ENCODE measurements at regions not wholly inside any gene's neighbourhood (a gene's known extent, or its start where the extent isn't known, plus 50 kb on each side); places are given as distances from the start of the nearest gene placed in this dataset.

DNA sequence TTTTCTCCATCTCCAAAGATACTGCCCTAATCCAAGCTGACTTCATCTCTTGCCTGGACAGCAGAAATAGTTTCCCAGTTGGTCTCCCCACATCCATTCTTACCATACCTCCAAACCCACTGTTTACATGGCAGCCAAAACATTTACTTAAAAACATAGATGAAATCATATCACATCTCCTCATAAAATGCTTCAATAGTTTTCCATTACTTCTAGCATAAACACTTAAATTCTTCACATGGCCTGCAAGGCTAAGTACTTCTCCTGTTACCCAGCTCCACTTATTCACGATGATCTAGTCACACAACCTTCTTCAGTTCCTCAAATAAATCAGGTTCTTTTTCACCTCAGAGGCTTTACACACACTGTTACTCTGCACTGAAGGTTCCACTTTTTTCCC is 185.8 kb upstream of the ACVR2A start:
- Mint-ChIP-seq H3K4me1 (peaks cover 23% of the 10 kb centered on the region), H3K27me3 (no peaks in the 10 kb centered on the region), H3K36me3 (ENCODE audit: low read depth) (no peaks in the 10 kb centered on the region), H3K27ac (no peak overlapping the region), H3K4me3 (no peak overlapping the region), H3K9me3 (peaks cover 9% of the 10 kb centered on the region)
- POLR2A ChIA-PET, result no interaction called here
- no peak for DNase-seq
- CTCF ChIA-PET, result no interaction called here

DNA sequence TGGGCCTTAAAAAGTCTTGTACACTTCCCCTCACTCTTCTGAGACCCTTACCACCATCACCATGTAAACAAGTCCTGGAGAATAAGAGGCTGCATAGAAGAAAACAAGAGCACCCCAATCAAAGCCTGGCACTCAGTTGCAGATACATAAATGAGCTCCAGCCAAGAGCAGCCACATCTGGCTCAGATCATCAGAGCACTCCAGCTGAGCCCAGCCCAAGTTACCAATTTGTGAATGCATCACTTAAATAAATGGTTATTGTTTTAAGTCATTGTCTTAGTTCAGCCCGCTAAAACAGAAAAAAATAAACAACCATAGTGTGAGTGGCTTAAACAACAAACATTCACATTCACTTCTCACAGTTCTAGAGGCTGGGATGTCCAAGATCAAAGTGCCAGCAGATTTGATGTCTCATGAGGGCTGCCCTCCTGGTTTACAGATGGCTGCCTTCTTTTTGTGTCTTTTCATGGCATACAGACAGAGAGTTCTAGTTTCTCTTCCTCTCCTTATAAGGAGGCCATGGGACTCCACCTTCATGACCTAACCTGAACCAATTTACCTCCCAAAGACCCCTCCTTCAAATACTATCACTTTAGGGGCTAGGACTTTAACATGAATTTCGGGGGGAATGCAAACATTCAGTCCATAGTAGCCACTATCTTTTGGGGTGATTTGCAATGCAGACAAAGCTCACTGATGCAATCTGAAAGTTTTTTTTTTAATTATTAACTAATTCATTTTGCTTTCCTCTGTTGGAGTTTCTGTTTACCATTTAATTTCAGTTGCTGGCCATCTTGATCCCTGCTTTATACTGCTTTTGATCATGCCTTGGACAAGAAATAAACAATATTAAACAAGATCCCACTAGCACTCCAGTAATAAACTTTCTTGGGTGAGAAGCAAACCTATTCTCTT is 187.5 kb upstream of the ACVR2A start:
- ChIA-PET CTCF (no interaction called here), POLR2A (no interaction called here)
- Mint-ChIP-seq H3K27ac (no peak overlapping the region), H3K36me3 (ENCODE audit: low read depth) (no peaks in the 10 kb centered on the region), H3K4me3 (no peak overlapping the region), H3K27me3 (peaks cover 1% of the 10 kb centered on the region), H3K9me3 (peaks cover 8% of the 10 kb centered on the region), H3K4me1 (peaks cover 6% of the 10 kb centered on the region)
- DNase-seq, result no peak

DNA sequence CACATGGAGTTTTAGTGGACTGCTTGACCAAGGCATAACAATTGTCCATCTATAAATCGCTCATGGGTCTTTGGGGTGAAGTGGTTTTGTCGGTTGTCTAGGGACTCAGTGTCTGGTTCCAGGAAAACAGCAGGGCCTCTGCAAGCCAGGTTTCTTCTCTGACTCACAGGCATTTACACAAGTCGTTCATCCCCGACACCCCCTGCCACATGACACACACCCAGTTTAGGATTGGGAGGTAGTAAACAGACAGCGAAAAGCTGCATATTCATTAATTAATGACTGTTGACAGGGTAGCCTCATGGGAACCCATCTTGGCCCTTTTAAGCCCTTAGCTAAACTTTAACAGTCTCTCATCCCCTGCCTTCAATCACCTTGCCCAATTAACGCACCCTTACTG is 194.8 kb upstream of the ACVR2A start:
- H3K9me3 Mint-ChIP-seq, result peaks cover 2% of the 10 kb centered on the region
- H3K4me1 Mint-ChIP-seq, result no peaks in the 10 kb centered on the region
- no peak overlapping the region for H3K27ac Mint-ChIP-seq
- ChIA-PET CTCF (no interaction called here), POLR2A (no interaction called here)
- peaks cover 1% of the 10 kb centered on the region for H3K27me3 Mint-ChIP-seq
- no peaks in the 10 kb centered on the region for H3K36me3 Mint-ChIP-seq (ENCODE audit: low read depth)
- H3K4me3 Mint-ChIP-seq, result no peak overlapping the region
- no peak for DNase-seq

DNA sequence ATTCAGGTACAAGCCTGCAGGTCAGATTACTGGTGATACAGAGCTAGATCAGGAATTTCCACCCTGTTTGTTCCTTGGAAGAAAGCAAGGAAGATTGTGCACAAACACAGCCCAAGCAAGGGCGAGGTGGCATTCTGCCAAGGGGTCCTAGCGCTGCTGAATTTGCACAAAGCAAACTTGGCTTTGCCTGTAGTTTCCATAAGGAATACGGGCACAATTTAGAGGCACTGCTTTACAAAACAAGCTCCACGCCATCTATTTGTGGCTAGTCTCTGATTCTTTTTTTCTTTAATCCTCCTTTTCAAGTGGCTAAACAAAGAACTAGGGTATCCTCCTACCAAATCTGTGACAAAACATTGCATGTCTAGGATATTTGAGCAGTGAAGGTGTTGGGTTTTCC is 195.5 kb upstream of the ACVR2A start:
- Mint-ChIP-seq H3K27ac (no peak overlapping the region), H3K9me3 (peaks cover 2% of the 10 kb centered on the region), H3K4me3 (no peak overlapping the region), H3K36me3 (ENCODE audit: low read depth) (no peaks in the 10 kb centered on the region), H3K4me1 (no peaks in the 10 kb centered on the region), H3K27me3 (peaks cover 1% of the 10 kb centered on the region)
- ChIA-PET POLR2A (no interaction called here), CTCF (no interaction called here)
- no peak for DNase-seq

DNA sequence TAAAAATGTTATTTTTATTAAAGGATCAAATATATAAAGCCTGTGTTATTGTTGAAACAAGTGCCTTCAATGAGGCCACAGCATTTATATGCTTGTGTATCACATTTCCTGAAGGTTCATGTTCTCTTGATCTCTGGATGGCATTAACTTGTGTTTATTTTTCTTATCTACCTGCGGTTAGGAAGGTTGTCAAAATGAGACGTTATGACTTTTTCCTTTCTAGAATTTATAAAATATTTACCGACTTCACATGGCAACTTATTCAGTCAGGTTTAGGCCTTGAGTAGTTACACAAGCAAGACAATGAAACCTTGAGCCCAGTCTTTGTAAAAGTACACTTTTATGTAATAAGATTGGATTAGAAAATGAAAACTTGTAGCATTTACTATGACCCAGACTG is 196.4 kb upstream of the ACVR2A start:
- H3K4me1 Mint-ChIP-seq, result no peaks in the 10 kb centered on the region
- H3K4me3 Mint-ChIP-seq, result no peak overlapping the region
- ChIA-PET POLR2A (no interaction called here), CTCF (interaction anchor here (0.7 kb wide), 1 partner anchor 13 kb away, joined by 3 read pairs; no protein-coding TSS in a partner anchor)
- no peak for DNase-seq
- H3K36me3 Mint-ChIP-seq (ENCODE audit: low read depth), result no peaks in the 10 kb centered on the region
- H3K27ac Mint-ChIP-seq, result no peak overlapping the region
- peaks cover 2% of the 10 kb centered on the region for H3K9me3 Mint-ChIP-seq
- H3K27me3 Mint-ChIP-seq, result peaks cover 1% of the 10 kb centered on the region

DNA sequence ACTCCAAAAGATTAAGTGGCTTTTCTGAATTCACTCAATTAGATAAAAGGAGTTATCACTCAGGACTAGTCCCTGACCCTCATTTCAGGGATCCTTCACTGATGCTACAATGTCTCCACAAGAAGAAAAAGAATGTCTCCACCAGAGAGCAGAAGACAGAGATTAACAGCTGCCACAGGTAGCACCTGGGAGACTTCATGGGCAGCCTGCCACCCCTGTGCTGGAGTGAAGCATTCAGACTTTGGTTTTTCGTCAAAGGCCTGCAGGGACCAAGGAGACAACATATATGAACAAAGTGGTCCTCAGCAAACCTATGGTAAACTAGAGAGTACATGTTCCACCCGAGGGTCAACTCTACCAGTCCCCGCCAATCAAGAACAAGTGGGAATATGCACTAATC is 197.0 kb upstream of the ACVR2A start:
- Mint-ChIP-seq H3K4me3 (no peak overlapping the region), H3K27me3 (peaks cover 1% of the 10 kb centered on the region), H3K27ac (no peak overlapping the region), H3K36me3 (ENCODE audit: low read depth) (no peaks in the 10 kb centered on the region), H3K9me3 (peaks cover 2% of the 10 kb centered on the region), H3K4me1 (no peaks in the 10 kb centered on the region)
- DNase-seq, result no peak
- CTCF ChIA-PET, result no interaction called here
- POLR2A ChIA-PET, result no interaction called here

DNA sequence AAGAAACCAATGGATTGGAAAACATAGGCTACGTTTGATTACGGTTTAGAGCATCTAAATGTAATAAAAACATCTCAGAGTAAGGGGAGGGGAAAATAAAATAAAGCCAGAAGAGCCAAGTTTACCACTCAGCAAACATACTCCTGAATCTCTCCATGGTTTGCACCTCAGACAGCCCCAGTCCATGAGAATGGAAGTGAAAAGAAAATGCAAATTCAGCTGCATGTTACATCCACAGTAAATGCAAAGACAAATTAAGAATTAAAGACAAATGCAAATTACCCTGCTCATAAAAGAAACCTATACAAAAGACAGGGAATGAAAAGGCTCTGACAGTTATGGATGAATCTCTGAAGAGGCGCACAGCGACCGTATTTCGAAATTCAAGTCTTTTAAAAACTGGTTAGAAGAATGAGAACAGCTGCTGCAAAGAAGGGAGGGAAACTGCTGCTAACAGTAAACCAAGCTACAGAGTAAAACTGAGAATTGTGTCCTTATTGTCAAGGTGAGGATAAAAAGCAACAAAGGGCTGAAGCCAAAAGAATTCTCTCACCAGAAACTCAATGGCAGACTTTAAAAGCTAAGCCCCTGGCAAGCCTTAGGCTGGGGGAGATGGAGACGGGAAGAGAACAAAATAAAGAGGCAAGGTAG is 197.9 kb upstream of the ACVR2A start:
- Mint-ChIP-seq H3K4me3 (no peak overlapping the region), H3K36me3 (ENCODE audit: low read depth) (no peaks in the 10 kb centered on the region), H3K27ac (no peak overlapping the region), H3K4me1 (no peaks in the 10 kb centered on the region), H3K27me3 (no peaks in the 10 kb centered on the region), H3K9me3 (peaks cover 2% of the 10 kb centered on the region)
- ChIA-PET CTCF (no interaction called here), POLR2A (no interaction called here)
- no peak for DNase-seq

DNA sequence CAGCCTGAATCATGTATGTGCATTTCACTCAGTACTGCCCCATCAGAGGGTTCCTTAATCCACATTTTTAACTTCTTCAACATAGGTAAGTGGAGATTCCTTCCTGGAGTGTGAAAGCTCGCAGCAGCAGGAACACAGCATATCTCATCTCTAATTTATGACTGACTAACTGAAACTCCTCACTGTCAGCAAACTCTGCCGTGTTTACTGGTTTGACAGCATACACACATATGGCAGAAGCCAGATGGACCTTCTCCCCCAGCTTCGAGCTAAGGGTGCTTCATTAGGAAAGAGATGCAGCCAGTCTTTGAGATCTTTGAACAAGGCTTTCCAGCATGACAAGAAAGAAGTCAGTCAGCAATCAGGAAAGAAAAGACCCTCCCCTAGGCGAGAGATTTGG is 200.3 kb upstream of the ACVR2A start:
- ChIA-PET POLR2A (no interaction called here), CTCF (interaction anchor here (0.7 kb wide), 1 partner anchor 21 kb away, joined by 4 read pairs; no protein-coding TSS in a partner anchor)
- Mint-ChIP-seq H3K27me3 (no peaks in the 10 kb centered on the region), H3K36me3 (ENCODE audit: low read depth) (no peaks in the 10 kb centered on the region), H3K27ac (no peak overlapping the region), H3K4me3 (no peak overlapping the region), H3K9me3 (peaks cover 7% of the 10 kb centered on the region), H3K4me1 (no peaks in the 10 kb centered on the region)
- DNase-seq, result no peak

DNA sequence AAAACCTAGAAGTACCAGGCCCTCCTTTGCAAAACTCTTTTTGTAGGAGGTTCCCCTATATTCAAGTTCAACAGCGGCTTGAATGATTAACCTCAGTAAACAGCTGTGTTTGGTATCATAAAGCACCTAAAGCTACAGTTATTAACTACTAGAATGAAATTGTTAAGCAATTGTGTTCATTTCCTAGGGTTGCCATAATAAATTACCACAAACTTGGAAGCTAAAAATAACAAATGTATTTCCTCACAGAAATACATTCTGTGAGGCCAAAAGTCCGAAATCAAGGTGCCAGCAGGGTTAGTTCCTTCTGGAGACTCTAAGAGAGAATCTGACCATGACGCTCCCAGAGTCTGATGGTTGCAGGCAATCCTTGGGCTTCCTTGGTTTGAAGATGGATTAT is 202.1 kb upstream of the ACVR2A start:
- no peaks in the 10 kb centered on the region for H3K36me3 Mint-ChIP-seq (ENCODE audit: low read depth)
- ChIA-PET POLR2A (no interaction called here), CTCF (no interaction called here)
- peaks cover 2% of the 10 kb centered on the region for H3K27me3 Mint-ChIP-seq
- DNase-seq, result no peak
- H3K4me1 Mint-ChIP-seq, result no peaks in the 10 kb centered on the region
- H3K27ac Mint-ChIP-seq, result no peak overlapping the region
- H3K9me3 Mint-ChIP-seq, result peaks cover 6% of the 10 kb centered on the region
- H3K4me3 Mint-ChIP-seq, result no peak overlapping the region

DNA sequence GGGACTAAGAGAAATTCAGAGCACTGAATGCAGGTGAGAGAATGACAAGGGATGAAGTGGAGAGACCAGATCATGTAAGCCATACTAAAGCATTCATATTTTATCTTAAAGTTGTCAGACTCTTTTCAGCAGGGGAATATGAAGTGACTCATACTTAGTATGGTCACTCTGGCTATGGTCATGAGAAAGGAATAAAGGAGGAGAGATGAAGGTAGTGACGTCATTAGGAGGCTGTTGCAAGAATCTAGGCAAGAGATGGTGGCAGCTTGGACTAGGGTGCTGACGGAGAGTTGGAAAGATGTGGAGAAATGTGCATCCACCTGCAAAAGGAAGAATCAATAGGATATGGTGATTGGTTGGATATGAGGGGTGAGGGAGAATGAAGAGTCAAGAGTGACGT is 203.2 kb upstream of the ACVR2A start:
- Mint-ChIP-seq H3K36me3 (ENCODE audit: low read depth) (no peaks in the 10 kb centered on the region), H3K27me3 (peaks cover 2% of the 10 kb centered on the region), H3K27ac (no peak overlapping the region), H3K9me3 (peaks cover 5% of the 10 kb centered on the region), H3K4me3 (no peak overlapping the region), H3K4me1 (peaks cover 1% of the 10 kb centered on the region)
- POLR2A ChIA-PET, result no interaction called here
- no peak for DNase-seq
- CTCF ChIA-PET, result no interaction called here

DNA sequence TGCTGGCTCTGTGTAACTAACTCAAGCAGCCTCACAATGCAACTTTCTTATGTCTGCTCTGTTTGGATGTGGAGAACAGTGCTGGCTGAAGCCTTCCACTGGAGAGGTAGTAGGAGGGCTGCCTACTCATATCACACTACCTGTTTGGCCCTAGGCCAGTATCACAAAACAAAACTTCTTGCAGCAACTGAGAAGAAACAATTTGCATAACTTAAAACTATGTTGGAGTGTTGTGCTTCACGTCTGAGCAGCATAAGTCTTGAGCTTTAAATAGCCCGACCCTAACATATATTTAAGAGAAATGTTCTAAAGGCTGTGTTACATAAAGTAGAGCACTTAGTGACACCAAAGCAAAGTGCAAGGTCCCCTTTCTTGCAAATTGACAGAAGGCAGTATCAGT is 204.9 kb upstream of the ACVR2A start:
- Mint-ChIP-seq H3K9me3 (peaks cover 5% of the 10 kb centered on the region), H3K4me1 (peaks cover 2% of the 10 kb centered on the region), H3K36me3 (ENCODE audit: low read depth) (no peaks in the 10 kb centered on the region), H3K27me3 (peaks cover 2% of the 10 kb centered on the region), H3K27ac (no peak overlapping the region), H3K4me3 (no peak overlapping the region)
- ChIA-PET CTCF (no interaction called here), POLR2A (no interaction called here)
- no peak for DNase-seq

DNA sequence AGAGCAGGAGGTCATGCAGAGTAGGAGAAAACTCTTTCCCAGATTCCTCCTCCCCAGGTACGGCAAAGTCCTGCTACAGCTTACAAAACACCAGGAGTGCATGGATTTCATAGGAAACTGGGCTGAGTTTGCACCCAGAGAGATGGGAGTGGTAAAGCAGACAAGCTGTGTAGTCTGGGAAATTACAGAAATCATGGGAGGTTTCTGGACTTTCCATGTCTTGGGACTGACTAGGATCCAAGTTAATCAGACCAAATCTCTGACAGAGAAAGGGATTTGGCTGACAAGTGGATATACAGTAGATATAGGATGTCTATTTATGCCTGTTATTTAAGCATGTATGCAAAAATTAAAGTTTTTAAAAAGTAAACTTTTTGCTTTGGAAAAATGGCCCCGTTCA is 205.4 kb upstream of the ACVR2A start:
- Mint-ChIP-seq H3K36me3 (ENCODE audit: low read depth) (no peaks in the 10 kb centered on the region), H3K4me1 (peaks cover 3% of the 10 kb centered on the region), H3K27me3 (peaks cover 2% of the 10 kb centered on the region), H3K27ac (no peak overlapping the region), H3K9me3 (peaks cover 5% of the 10 kb centered on the region), H3K4me3 (no peak overlapping the region)
- CTCF ChIA-PET, result no interaction called here
- no peak for DNase-seq
- POLR2A ChIA-PET, result interaction anchor here (1.1 kb wide), 1 partner anchor 25 kb away, joined by 4 read pairs; no protein-coding TSS in a partner anchor

DNA sequence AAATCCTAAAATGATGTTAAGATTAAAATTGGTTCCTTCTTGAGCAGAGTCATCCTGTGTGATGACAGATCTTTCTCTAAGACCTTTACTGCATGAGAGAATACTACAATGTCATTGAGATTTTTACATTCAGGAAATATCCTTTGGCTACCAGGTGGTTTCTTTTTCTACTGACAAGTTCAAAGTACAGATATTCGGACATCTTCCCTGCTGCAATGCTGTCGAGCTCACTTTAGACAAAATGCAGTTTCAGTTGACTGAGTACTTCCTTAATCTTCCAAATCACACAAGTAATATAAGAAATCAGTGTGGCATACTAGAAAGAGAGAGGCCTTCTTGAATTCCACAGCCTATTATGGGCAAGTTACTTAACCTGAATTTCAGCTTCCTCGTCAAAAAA is 207.9 kb upstream of the ACVR2A start:
- ChIA-PET POLR2A (no interaction called here), CTCF (no interaction called here)
- peaks cover 3% of the 10 kb centered on the region for H3K4me1 Mint-ChIP-seq
- peaks cover 5% of the 10 kb centered on the region for H3K9me3 Mint-ChIP-seq
- no peaks in the 10 kb centered on the region for H3K36me3 Mint-ChIP-seq (ENCODE audit: low read depth)
- H3K4me3 Mint-ChIP-seq, result no peak overlapping the region
- DNase-seq, result no peak
- H3K27me3 Mint-ChIP-seq, result peaks cover 2% of the 10 kb centered on the region
- no peak overlapping the region for H3K27ac Mint-ChIP-seq
